B cell (primary cell): ENCODE measurements at regions not wholly inside any gene's neighbourhood (a gene's known extent, or its start where the extent isn't known, plus 50 kb on each side); places are given as distances from the start of the nearest gene placed in this dataset.

Experiments
- ATAC-seq: fragments of 200-7000 bp; cut with Tn5 transposase; one replicate; pipeline ENCODE4 v1.10.0; 2021; ENCODE audit warnings: low read depth, mild to moderate bottlenecking, moderate number of reproducible peaks, moderate library complexity
- CTCF ChIA-PET: fragments of 350-600 bp; sonication (Branson Sonifier 250); formaldehyde crosslinking; loops from one replicate; lab custom pipeline; 2021; ENCODE audit warnings: antibody characterized with exemption, inconsistent platforms; lab: Charles Lee
- POLR2A ChIA-PET: fragments of 350-600 bp; sonication (Branson Sonifier 250); formaldehyde crosslinking; loops from one replicate; lab custom pipeline; 2021; ENCODE audit warnings: antibody characterized with exemption; lab: Charles Lee
- DNase-seq: peaks from one replicate; pipeline ENCODE4 v3.0.0; 2013
- H2AFZ ChIP-seq: 2 replicates; pipeline ENCODE4 v1.6.1; 2012; ENCODE audit warnings: mild to moderate bottlenecking, low read depth, low read length; ENCODE audit not compliant: insufficient read depth, poor library complexity, severe bottlenecking
- H3K27ac ChIP-seq, 2 donors: 1 replicate in 1 of 2; 2 replicates in 1 of 2; pipeline ENCODE4 v1.5.1; 2012 to 2013; ENCODE audit warnings: low read length in 2 of 2, mild to moderate bottlenecking in 2 of 2, moderate library complexity in 1 of 2
- H3K27me3 ChIP-seq, 4 experiments: fragments of 200-600 bp in 1 of 4; sonication (generic) in 1 of 4; replicated peaks in 1 of 4; 1 replicate in 2 of 4; 2 replicates in 2 of 4; pipeline versions ENCODE4 v1.6.1 to v1.7.0; 2013 to 2016; ENCODE audit warnings: low read length in 3 of 4, mild to moderate bottlenecking in 2 of 4, mixed read lengths in 1 of 4, moderate library complexity in 1 of 4; ENCODE audit not compliant: insufficient read depth in 4 of 4, control insufficient read depth in 3 of 4; ENCODE audit errors: control extremely low read depth in 1 of 4
- H3K36me3 ChIP-seq, 2 experiments: replicated peaks in 1 of 2; 1 replicate in 1 of 2; 2 replicates in 1 of 2; pipeline versions ENCODE4 v1.6.1 to v1.7.1; 2013; ENCODE audit warnings: low read length in 1 of 2; ENCODE audit not compliant: insufficient read depth in 2 of 2, control insufficient read depth in 1 of 2; ENCODE audit errors: control extremely low read depth in 1 of 2, extremely low read depth in 1 of 2
- H3K4me1 ChIP-seq, 2 donors: fragments of 200-600 bp in 1 of 2; sonication (generic) in 1 of 2; 1 replicate in 1 of 2; 2 replicates in 1 of 2; pipeline versions ENCODE4 v1.5.1 to v1.6.1; 2013 to 2017; ENCODE audit warnings: low read length in 2 of 2; ENCODE audit not compliant: control insufficient read depth in 2 of 2, insufficient read depth in 2 of 2
- H3K4me2 ChIP-seq: replicated peaks from 2 replicates; pipeline ENCODE3; 2012; ENCODE audit warnings: mild to moderate bottlenecking, low read depth, low read length; ENCODE audit not compliant: poor library complexity, severe bottlenecking
- H3K4me3 ChIP-seq, 5 experiments: fragments of 200-600 bp in 1 of 5; sonication (generic) in 1 of 5; 1 replicate in 3 of 5; 2 replicates in 2 of 5; pipeline versions ENCODE4 v1.5.1 to v1.7.0; 2011 to 2016; ENCODE audit warnings: low read length in 4 of 5, mild to moderate bottlenecking in 4 of 5, low read depth in 2 of 5, control low read depth in 1 of 5, moderate library complexity in 1 of 5; ENCODE audit not compliant: insufficient read depth in 1 of 5; ENCODE audit errors: control extremely low read depth in 1 of 5, extremely low read depth in 1 of 5
- H3K79me2 ChIP-seq: fragments of 200-600 bp; sonication (generic); one replicate; pipeline ENCODE4 v1.6.0; 2016; ENCODE audit warnings: low read length; ENCODE audit not compliant: control insufficient read depth, insufficient read depth
- H3K9ac ChIP-seq: fragments of 200-600 bp; sonication (generic); 2 replicates; pipeline ENCODE4 v1.6.1; 2017; ENCODE audit warnings: mild to moderate bottlenecking, low read length, moderate library complexity
- H3K9me3 ChIP-seq, 3 donors: one replicate each; pipeline versions ENCODE4 v1.6.1 to v1.7.1; 2013; ENCODE audit warnings: low read length in 2 of 3; ENCODE audit not compliant: control insufficient read depth in 2 of 3, insufficient read depth in 1 of 3; ENCODE audit errors: control extremely low read depth in 1 of 3
- H4K20me1 ChIP-seq: 2 replicates; pipeline ENCODE4 v1.6.0; 2012; ENCODE audit warnings: mild to moderate bottlenecking, low read length; ENCODE audit not compliant: insufficient read depth, control insufficient read depth, poor library complexity, severe bottlenecking
- H3K27ac Mint-ChIP-seq: one replicate; pipeline ENCODE4 v1.8.0; 2021; ENCODE audit warnings: mixed read lengths
- H3K27me3 Mint-ChIP-seq: one replicate; pipeline ENCODE4 v1.8.0; 2021; ENCODE audit warnings: mixed read lengths
- H3K4me1 Mint-ChIP-seq: one replicate; pipeline ENCODE4 v1.8.0; 2021; ENCODE audit warnings: mixed read lengths
- H3K4me3 Mint-ChIP-seq: one replicate; pipeline ENCODE4 v1.8.0; 2021; ENCODE audit warnings: mixed read lengths
- H3K9me3 Mint-ChIP-seq: one replicate; pipeline ENCODE4 v1.8.0; 2022; ENCODE audit warnings: mixed read lengths; ENCODE audit not compliant: insufficient read depth
- EZH2 ChIP-seq: IDR thresholded peaks from 2 replicates; pipeline ENCODE4 v1.6.1; 2012; ENCODE audit warnings: borderline replicate concordance, low read depth, mild to moderate bottlenecking, moderate library complexity, low read length; ENCODE audit not compliant: insufficient read depth, poor library complexity, severe bottlenecking
- WGBS: methylation state at CpG from one replicate; pipeline ENCODE4 v1.1.5; 2013; ENCODE audit warnings: missing lambda C conversion rate; ENCODE audit not compliant: insufficient coverage; 5-methylcytosine and 5-hydroxymethylcytosine counted together
- intact Hi-C: fragments of 100-400 bp; cut with micrococcal nuclease; formaldehyde crosslinking; loops from one replicate; pipeline ENCODE4 v1.10.0; 2022
- TF ChIP-seq, protein P1 (sequence below): fragments of 200-600 bp; IDR thresholded peaks from one replicate; pipeline ENCODE4 v1.8.0; 2022; ENCODE audit warnings: antibody characterized with exemption, mild to moderate bottlenecking

DNA sequence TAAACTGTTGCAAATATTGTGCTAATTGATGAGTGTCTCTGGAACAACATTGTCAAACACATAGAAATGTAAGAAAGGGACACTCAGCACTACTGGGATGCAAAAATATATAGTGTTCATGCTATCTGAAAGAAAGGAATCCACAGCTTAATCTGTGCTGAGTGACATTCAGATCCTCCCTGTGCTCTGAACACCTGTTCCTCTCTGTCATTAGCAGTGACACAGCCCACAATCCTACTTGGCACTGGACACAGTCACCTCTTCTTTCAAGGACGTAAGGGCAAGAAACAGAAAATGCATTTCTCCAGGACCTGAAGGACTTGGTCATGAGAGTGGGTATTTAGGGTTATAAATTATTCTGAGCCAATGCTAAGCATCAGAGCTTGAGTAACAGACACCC, 121.4 kb upstream of the SV2C start:
- Histone ChIP-seq H3K4me2 (no peak overlapping the region), H3K27me3 (no peaks in the 10 kb centered on the region), H3K9ac (no peak overlapping the region), H3K4me3 (no peak overlapping the region), H3K4me1 (peaks cover 0 to 14% of the 10 kb centered on the region in 2 donors), H4K20me1 (no peaks in the 10 kb centered on the region), H3K36me3 (no peaks in the 10 kb centered on the region), H3K27ac (no peak overlapping the region), H3K9me3 (peaks cover 0 to 11% (median 0%) of the 10 kb centered on the region in 3 donors), H2AFZ (no peak overlapping the region), H3K79me2 (no peaks in the 10 kb centered on the region)
- TF ChIP-seq, protein P1, sequence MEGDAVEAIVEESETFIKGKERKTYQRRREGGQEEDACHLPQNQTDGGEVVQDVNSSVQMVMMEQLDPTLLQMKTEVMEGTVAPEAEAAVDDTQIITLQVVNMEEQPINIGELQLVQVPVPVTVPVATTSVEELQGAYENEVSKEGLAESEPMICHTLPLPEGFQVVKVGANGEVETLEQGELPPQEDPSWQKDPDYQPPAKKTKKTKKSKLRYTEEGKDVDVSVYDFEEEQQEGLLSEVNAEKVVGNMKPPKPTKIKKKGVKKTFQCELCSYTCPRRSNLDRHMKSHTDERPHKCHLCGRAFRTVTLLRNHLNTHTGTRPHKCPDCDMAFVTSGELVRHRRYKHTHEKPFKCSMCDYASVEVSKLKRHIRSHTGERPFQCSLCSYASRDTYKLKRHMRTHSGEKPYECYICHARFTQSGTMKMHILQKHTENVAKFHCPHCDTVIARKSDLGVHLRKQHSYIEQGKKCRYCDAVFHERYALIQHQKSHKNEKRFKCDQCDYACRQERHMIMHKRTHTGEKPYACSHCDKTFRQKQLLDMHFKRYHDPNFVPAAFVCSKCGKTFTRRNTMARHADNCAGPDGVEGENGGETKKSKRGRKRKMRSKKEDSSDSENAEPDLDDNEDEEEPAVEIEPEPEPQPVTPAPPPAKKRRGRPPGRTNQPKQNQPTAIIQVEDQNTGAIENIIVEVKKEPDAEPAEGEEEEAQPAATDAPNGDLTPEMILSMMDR: no peak
- no peak for TF ChIP-seq EZH2
- ChIA-PET POLR2A (no interaction called here), CTCF (no interaction called here)
- Mint-ChIP-seq H3K4me3 (no peak overlapping the region), H3K27me3 (peaks cover 8% of the 10 kb centered on the region), H3K4me1 (peaks cover 17% of the 10 kb centered on the region), H3K9me3 (peaks cover 3% of the 10 kb centered on the region), H3K27ac (no peak overlapping the region)
- ATAC-seq: no peak
- WGBS: no CpG with 5 or more reads among the region's 1 CpG
- no peak for DNase-seq
- intact Hi-C loops: no loop called here

- DNase-seq: no peak
- Histone ChIP-seq H2AFZ (no peak overlapping the region), H3K36me3 (no peaks in the 10 kb centered on the region), H3K4me1 (peaks cover 0 to 11% of the 10 kb centered on the region in 2 donors), H3K4me2 (no peak overlapping the region), H3K9me3 (peaks cover 0 to 8% (median 0%) of the 10 kb centered on the region in 3 donors), H3K27ac (no peak overlapping the region), H3K9ac (no peak overlapping the region), H4K20me1 (no peaks in the 10 kb centered on the region), H3K4me3 (no peak overlapping the region), H3K79me2 (no peaks in the 10 kb centered on the region), H3K27me3 (no peaks in the 10 kb centered on the region)
- Mint-ChIP-seq H3K27ac (no peak overlapping the region), H3K9me3 (peaks cover 4% of the 10 kb centered on the region), H3K4me1 (peaks cover 11% of the 10 kb centered on the region), H3K4me3 (no peak overlapping the region), H3K27me3 (peaks cover 8% of the 10 kb centered on the region)
- CTCF ChIA-PET: interaction anchor here (1.2 kb wide), 1 partner anchor 11 kb away, joined by 3 read pairs; no protein-coding TSS in a partner anchor
- POLR2A ChIA-PET: no interaction called here
- TF ChIP-seq, protein P1: no peak
- no peak for TF ChIP-seq EZH2
- intact Hi-C loops: no loop called here
- no peak for ATAC-seq
Observed at GRCh38 chr5:75960129-75960528, 123.1 kb upstream of the SV2C start.
